ENCODE measurements at regions not wholly inside any gene's neighbourhood (a gene's known extent, or its start where the extent isn't known, plus 50 kb on each side); places are given as distances from the start of the nearest gene placed in this dataset.

DNA sequence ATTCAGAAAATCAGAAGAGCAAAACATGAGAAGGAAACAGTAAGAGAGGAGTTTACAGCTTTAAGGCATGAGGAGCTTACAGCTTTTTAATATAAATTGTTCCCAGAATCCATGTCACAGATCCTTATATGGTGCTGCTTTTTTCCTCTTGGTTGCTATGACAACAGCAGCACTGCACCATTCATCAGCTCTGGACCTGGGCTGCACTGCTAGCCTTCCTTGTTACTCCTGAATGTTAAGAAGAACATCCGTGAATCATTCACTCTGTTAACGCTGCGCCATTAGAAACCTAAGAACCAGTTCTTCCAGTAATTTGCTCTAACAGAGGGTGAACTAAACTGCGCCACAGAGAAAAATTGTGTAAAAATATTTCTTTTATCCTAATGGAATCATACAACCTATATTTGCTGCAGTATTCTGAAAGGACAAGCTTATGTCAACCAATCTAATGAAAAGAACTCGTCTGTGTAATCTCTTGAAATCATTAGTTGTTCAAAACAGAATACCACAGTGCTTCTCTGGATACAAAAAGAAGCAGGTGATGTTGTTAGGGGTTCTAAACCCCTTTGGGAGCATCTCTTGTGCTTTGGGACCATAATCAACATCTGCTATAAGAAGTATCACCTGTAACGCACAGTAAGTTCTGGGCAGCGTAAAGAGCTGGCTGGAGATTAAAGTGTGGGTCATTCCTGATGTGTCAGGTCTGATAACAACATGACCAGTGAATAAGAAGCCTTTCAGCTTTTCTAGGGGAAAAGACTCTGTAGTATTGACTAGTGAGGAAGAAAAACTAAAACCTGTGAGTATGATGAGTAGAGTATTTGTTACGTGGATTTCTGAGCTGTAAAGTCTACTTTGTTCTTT is 151.2 kb downstream of the TANC2 start:
- H3F3A ChIP-seq (ENCODE audit: insufficient read depth): no peaks in the 10 kb centered on the region
- H3K9me3 ChIP-seq (ENCODE audit: insufficient read depth, low read length): no peaks in the 10 kb centered on the region
- no peaks in the 10 kb centered on the region for H3K36me3 ChIP-seq (ENCODE audit: low read length)
- H3K79me2 ChIP-seq (ENCODE audit: insufficient read depth, low read length): no peaks in the 10 kb centered on the region
- H3K27ac ChIP-seq (ENCODE audit: low read depth, low read length): no peak overlapping the region
- no peak overlapping the region for H2AFZ ChIP-seq (ENCODE audit: low read depth, low read length, severe bottlenecking)
- no peak for TF ChIP-seq EZH2phosphoT487 (conservative IDR thresholded peaks at IDR 0.05; ENCODE audit: low read length)
- TF ChIP-seq, protein P1, sequence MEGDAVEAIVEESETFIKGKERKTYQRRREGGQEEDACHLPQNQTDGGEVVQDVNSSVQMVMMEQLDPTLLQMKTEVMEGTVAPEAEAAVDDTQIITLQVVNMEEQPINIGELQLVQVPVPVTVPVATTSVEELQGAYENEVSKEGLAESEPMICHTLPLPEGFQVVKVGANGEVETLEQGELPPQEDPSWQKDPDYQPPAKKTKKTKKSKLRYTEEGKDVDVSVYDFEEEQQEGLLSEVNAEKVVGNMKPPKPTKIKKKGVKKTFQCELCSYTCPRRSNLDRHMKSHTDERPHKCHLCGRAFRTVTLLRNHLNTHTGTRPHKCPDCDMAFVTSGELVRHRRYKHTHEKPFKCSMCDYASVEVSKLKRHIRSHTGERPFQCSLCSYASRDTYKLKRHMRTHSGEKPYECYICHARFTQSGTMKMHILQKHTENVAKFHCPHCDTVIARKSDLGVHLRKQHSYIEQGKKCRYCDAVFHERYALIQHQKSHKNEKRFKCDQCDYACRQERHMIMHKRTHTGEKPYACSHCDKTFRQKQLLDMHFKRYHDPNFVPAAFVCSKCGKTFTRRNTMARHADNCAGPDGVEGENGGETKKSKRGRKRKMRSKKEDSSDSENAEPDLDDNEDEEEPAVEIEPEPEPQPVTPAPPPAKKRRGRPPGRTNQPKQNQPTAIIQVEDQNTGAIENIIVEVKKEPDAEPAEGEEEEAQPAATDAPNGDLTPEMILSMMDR (IDR thresholded peaks at IDR 0.05; ENCODE audit: insufficient read depth, low read length, poor library complexity, severe bottlenecking): no peak
- H3K27me3 ChIP-seq (ENCODE audit: low read length): no peaks in the 10 kb centered on the region
- H3K4me2 ChIP-seq (ENCODE audit: low read depth, low read length, poor library complexity, severe bottlenecking): no peak overlapping the region
- no peaks in the 10 kb centered on the region for H3K9me2 ChIP-seq (replicated peaks; ENCODE audit: insufficient read depth, low read length)
- no peak overlapping the region for H3K9ac ChIP-seq (ENCODE audit: low read length)
- no peak overlapping the region for H3K4me3 ChIP-seq (ENCODE audit: insufficient read depth, low read length, poor library complexity, severe bottlenecking)
- H4K20me1 ChIP-seq (ENCODE audit: low read depth, low read length): peaks cover 4% of the 10 kb centered on the region; the same call in 1 of the 2 replicates

DNA sequence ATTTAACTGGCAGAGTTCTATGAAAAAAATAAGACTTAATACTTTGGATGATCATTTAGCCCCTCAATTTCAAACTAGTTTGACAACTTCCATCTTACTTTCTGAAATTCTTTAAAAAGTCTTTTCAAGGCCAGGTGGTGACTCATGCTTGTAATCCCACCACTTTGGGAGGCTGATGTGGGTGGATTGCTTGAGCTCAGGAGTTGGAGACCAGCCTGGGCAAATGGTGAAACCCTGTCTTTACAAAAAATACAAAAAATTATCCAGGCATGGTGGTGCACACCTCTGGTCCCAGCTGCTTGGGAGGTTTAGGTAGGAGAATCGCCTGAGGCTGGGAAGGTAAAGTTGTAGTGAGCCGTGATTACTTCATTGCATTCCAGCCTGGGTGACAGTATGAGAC is 154.4 kb downstream of the TANC2 start:
- H3K9me2 ChIP-seq (replicated peaks; ENCODE audit: insufficient read depth, low read length): no peaks in the 10 kb centered on the region
- H3K27ac ChIP-seq (ENCODE audit: low read depth, low read length): no peak overlapping the region
- no peaks in the 10 kb centered on the region for H3F3A ChIP-seq (ENCODE audit: insufficient read depth)
- no peaks in the 10 kb centered on the region for H3K9me3 ChIP-seq (ENCODE audit: insufficient read depth, low read length)
- H3K9ac ChIP-seq (ENCODE audit: low read length): no peak overlapping the region
- H3K79me2 ChIP-seq (ENCODE audit: insufficient read depth, low read length): no peaks in the 10 kb centered on the region
- no peak overlapping the region for H2AFZ ChIP-seq (ENCODE audit: low read depth, low read length, severe bottlenecking)
- H3K4me3 ChIP-seq (ENCODE audit: insufficient read depth, low read length, poor library complexity, severe bottlenecking): no peak overlapping the region
- H4K20me1 ChIP-seq (ENCODE audit: low read depth, low read length): no peaks in the 10 kb centered on the region; the same call in 1 of the 2 replicates
- TF ChIP-seq, protein P1 (IDR thresholded peaks at IDR 0.05; ENCODE audit: insufficient read depth, low read length, poor library complexity, severe bottlenecking): no peak
- no peak for TF ChIP-seq EZH2phosphoT487 (conservative IDR thresholded peaks at IDR 0.05; ENCODE audit: low read length)
- no peaks in the 10 kb centered on the region for H3K27me3 ChIP-seq (ENCODE audit: low read length)
- no peak overlapping the region for H3K4me2 ChIP-seq (ENCODE audit: low read depth, low read length, poor library complexity, severe bottlenecking)
- H3K36me3 ChIP-seq (ENCODE audit: low read length): no peaks in the 10 kb centered on the region

DNA sequence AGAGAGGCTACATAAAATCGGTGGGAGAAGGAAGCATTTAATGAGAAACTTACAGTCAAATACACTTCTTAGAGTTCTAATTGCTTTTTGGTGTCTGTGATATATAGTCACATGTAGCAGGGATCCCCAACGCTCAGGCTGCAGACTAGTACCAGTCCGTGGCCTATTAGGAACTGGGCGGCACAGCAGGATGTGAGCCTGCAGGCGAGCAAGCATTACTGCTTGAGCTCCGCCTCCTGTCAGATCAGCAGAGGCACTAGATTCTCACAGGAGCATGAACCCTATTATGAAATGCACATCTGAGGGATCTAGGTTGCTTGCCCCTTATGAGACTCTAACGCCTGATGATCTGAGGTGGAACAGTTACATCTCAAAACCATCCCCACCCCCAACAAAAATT is 158.5 kb downstream of the TANC2 start:
- H3K4me3 ChIP-seq (ENCODE audit: insufficient read depth, low read length, poor library complexity, severe bottlenecking): no peak overlapping the region
- no peaks in the 10 kb centered on the region for H3K9me3 ChIP-seq (ENCODE audit: insufficient read depth, low read length)
- no peaks in the 10 kb centered on the region for H4K20me1 ChIP-seq (ENCODE audit: low read depth, low read length)
- no peaks in the 10 kb centered on the region for H3K79me2 ChIP-seq (ENCODE audit: insufficient read depth, low read length)
- H3K36me3 ChIP-seq (ENCODE audit: low read length): no peaks in the 10 kb centered on the region
- no peak overlapping the region for H3K4me2 ChIP-seq (ENCODE audit: low read depth, low read length, poor library complexity, severe bottlenecking)
- H2AFZ ChIP-seq (ENCODE audit: low read depth, low read length, severe bottlenecking): no peak overlapping the region
- no peaks in the 10 kb centered on the region for H3F3A ChIP-seq (ENCODE audit: insufficient read depth)
- no peaks in the 10 kb centered on the region for H3K9me2 ChIP-seq (replicated peaks; ENCODE audit: insufficient read depth, low read length)
- no peak overlapping the region for H3K9ac ChIP-seq (ENCODE audit: low read length)
- no peak for TF ChIP-seq EZH2phosphoT487 (conservative IDR thresholded peaks at IDR 0.05; ENCODE audit: low read length)
- TF ChIP-seq, protein P1 (IDR thresholded peaks at IDR 0.05; ENCODE audit: insufficient read depth, low read length, poor library complexity, severe bottlenecking): no peak
- H3K27me3 ChIP-seq (ENCODE audit: low read length): no peaks in the 10 kb centered on the region
- no peak overlapping the region for H3K27ac ChIP-seq (ENCODE audit: low read depth, low read length)
